Skeletal muscle tissue (tissue), 3 donors: ENCODE measurements at regions not wholly inside any gene's neighbourhood (a gene's known extent, or its start where the extent isn't known, plus 50 kb on each side); places are given as distances from the start of the nearest gene placed in this dataset.

Experiments
- H3K27ac ChIP-seq: one replicate; pipeline ENCODE4 v1.7.0; 2013; ENCODE audit warnings: mild to moderate bottlenecking, low read depth, low read length, inconsistent platforms
- H3K27me3 ChIP-seq, 3 donors: one replicate each; pipeline ENCODE4 v1.7.0; 2013; ENCODE audit warnings: low read length in 3 of 3; ENCODE audit not compliant: control insufficient read depth in 3 of 3, insufficient read depth in 3 of 3
- H3K36me3 ChIP-seq, 3 donors: one replicate each; pipeline ENCODE4 v1.7.0; 2013; ENCODE audit warnings: low read length in 3 of 3; ENCODE audit not compliant: control insufficient read depth in 3 of 3, insufficient read depth in 3 of 3
- H3K4me1 ChIP-seq, 3 donors: one replicate each; pipeline ENCODE4 v1.7.0; 2013; ENCODE audit warnings: low read length in 3 of 3, mild to moderate bottlenecking in 3 of 3; ENCODE audit not compliant: control insufficient read depth in 3 of 3, insufficient read depth in 3 of 3
- H3K4me3 ChIP-seq, 3 donors: one replicate each; pipeline ENCODE4 v1.7.0; 2013; ENCODE audit warnings: low read length in 3 of 3
- H3K9ac ChIP-seq, 3 donors: one replicate each; pipeline ENCODE4 v1.7.0; 2013; ENCODE audit warnings: low read length in 3 of 3, mild to moderate bottlenecking in 3 of 3, moderate library complexity in 2 of 3, low read depth in 1 of 3
- H3K9me3 ChIP-seq, 3 donors: one replicate each; pipeline ENCODE4 v1.7.0; 2013; ENCODE audit warnings: low read length in 3 of 3; ENCODE audit not compliant: control insufficient read depth in 3 of 3
- donor health status: Osteomylitis.

DNA sequence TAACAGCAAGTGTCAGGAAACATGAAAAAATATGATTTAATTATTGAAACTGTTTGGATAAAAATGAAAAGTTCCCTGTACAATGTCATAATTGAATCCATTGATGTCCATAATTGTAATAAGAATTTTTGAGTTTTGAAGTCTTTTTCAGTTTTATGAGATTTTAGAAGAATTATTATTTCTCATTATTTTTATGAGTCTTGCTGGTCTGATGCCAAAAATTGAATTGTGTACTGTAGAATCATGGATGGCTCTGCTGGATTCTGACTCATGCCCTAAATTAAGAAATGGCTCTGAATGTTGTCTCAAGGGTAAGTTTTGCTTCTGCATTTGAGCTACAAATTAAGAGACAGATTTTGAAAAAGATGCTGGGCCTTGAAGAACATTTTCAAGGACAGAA lies 132.8 kb upstream of the MAP9 start:
- Histone ChIP-seq H3K36me3 (no peaks in the 10 kb centered on the region), H3K4me3 (no peak overlapping the region), H3K4me1 (peaks cover 0 to 2% (median 2%) of the 10 kb centered on the region in 3 donors), H3K27me3 (no peaks in the 10 kb centered on the region), H3K27ac (no peak overlapping the region), H3K9ac (no peak overlapping the region), H3K9me3 (no peaks in the 10 kb centered on the region)

DNA sequence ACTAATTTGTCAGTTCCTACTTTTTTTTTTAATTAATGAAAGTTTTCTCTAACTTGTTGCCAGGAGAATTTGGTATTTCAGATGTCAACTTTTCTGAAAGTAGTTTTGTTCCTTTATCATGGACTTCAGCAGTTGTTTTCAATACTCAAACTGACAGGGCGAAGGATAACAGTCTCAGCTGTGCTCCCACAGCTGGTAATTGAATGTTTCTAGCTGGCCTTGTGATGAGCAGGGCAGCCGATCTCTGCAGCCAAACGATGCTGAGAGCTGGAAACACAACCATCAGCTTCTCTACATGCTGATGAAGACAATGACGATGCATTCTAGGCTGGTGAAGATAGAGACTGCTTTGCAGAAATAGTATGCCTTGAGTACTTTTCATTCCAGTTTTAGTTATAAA lies 130.0 kb upstream of the MAP9 start:
- Histone ChIP-seq H3K9ac (no peak overlapping the region), H3K27ac (no peak overlapping the region), H3K4me1 (peaks cover 0 to 2% (median 0%) of the 10 kb centered on the region in 3 donors), H3K4me3 (no peak overlapping the region), H3K27me3 (no peaks in the 10 kb centered on the region), H3K9me3 (no peaks in the 10 kb centered on the region), H3K36me3 (no peaks in the 10 kb centered on the region)

GRCh38 chr4:155505321-155505720 lies 128.6 kb upstream of the MAP9 start:
- Histone ChIP-seq H3K9ac (no peak overlapping the region), H3K4me3 (no peak overlapping the region), H3K9me3 (no peaks in the 10 kb centered on the region), H3K4me1 (peaks cover 0 to 2% (median 0%) of the 10 kb centered on the region in 3 donors), H3K27ac (no peak overlapping the region), H3K27me3 (no peaks in the 10 kb centered on the region), H3K36me3 (no peaks in the 10 kb centered on the region)

DNA sequence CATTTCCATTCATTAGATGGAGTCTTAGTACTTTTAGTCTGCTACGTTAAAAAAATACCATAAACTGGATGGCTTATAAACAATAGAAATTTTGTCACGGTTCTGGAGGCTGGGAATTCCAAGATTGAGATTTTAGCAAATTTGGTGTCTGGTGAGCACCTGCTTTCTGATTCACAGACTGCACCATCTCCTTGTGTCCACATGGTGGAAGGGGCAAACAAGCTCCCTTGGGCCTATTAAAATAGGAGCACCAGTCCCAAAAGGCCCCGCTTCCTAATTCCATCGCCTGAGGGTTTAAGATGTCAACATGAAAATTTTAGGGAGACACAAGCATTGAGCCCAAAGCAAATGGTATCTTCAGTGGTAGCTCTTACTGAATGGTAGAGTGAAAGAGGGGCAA lies 120.5 kb upstream of the MAP9 start:
- H3K4me3 ChIP-seq = no peak overlapping the region
- no peaks in the 10 kb centered on the region for H3K27me3 ChIP-seq
- H3K9ac ChIP-seq = no peak overlapping the region
- H3K4me1 ChIP-seq = no peaks in the 10 kb centered on the region
- no peaks in the 10 kb centered on the region for H3K9me3 ChIP-seq
- H3K36me3 ChIP-seq = no peaks in the 10 kb centered on the region
- H3K27ac ChIP-seq = no peak overlapping the region

GRCh38 chr4:155496294-155496626 lies 119.5 kb upstream of the MAP9 start:
- H3K36me3 ChIP-seq = no peaks in the 10 kb centered on the region
- H3K4me1 ChIP-seq = no peaks in the 10 kb centered on the region
- no peak overlapping the region for H3K4me3 ChIP-seq
- no peaks in the 10 kb centered on the region for H3K27me3 ChIP-seq
- H3K9ac ChIP-seq = no peak overlapping the region
- H3K27ac ChIP-seq = no peak overlapping the region
- no peaks in the 10 kb centered on the region for H3K9me3 ChIP-seq

GRCh38 chr4:155495572-155496293 lies 119.0 kb upstream of the MAP9 start:
- Histone ChIP-seq H3K36me3 (no peaks in the 10 kb centered on the region), H3K9ac (no peak overlapping the region), H3K27me3 (no peaks in the 10 kb centered on the region), H3K9me3 (no peaks in the 10 kb centered on the region), H3K4me1 (no peaks in the 10 kb centered on the region), H3K4me3 (no peak overlapping the region), H3K27ac (no peak overlapping the region)

GRCh38 chr4:155494037-155494718 lies 117.4 kb upstream of the MAP9 start:
- Histone ChIP-seq H3K4me3 (no peak overlapping the region), H3K36me3 (no peaks in the 10 kb centered on the region), H3K27ac (no peak overlapping the region), H3K4me1 (no peaks in the 10 kb centered on the region), H3K9ac (no peak overlapping the region), H3K9me3 (no peaks in the 10 kb centered on the region), H3K27me3 (no peaks in the 10 kb centered on the region)

- no peaks in the 10 kb centered on the region for H3K36me3 ChIP-seq
- H3K27ac ChIP-seq = no peak overlapping the region
- H3K9ac ChIP-seq = no peak overlapping the region
- H3K9me3 ChIP-seq = no peaks in the 10 kb centered on the region
- H3K27me3 ChIP-seq = no peaks in the 10 kb centered on the region
- no peaks in the 10 kb centered on the region for H3K4me1 ChIP-seq
- no peak overlapping the region for H3K4me3 ChIP-seq
These were observed 114.8 kb upstream of the MAP9 start for GRCh38 chr4:155491336-155492120.

DNA sequence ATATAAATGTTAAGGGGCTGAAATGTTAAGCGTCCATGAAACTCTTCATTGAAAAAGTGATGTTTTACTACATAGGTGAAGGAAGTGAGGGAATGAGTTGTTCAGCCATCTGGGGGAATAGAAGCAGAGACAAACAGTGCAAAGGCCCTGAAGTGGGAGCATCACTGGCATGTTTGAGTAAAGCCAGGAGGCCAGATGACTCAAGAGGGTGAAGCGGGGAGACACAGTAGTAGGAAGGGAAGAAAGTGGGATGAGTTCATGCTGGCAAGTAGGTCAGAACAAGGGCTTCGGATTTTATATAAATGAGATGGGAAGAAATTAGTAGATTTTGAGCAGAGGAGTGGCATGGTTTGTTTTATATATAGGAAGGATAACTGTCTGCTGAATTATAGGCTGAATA lies 112.5 kb upstream of the MAP9 start:
- H3K9me3 ChIP-seq = no peaks in the 10 kb centered on the region
- H3K27ac ChIP-seq = no peak overlapping the region
- H3K4me1 ChIP-seq = no peaks in the 10 kb centered on the region
- H3K27me3 ChIP-seq = no peaks in the 10 kb centered on the region
- no peak overlapping the region for H3K4me3 ChIP-seq
- H3K9ac ChIP-seq = no peak overlapping the region
- no peaks in the 10 kb centered on the region for H3K36me3 ChIP-seq

DNA sequence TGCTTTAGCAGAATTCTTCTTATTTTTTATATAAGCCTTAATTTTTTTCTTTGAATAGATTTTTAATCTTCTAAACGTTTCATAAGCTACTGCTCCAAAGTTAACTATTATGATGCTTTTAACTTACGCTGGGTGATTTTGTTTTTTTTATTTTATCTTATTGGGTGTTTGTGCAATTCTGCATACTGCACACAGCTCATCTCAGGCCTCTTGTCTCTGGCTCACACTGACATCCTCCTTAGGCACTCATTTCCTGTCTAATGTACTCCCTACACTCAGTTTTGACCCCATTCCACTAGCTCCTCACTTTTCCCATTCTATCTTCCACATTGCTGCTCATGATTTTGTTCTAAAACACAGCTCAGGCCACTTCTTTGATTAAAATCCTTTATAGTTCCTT lies 111.9 kb upstream of the MAP9 start:
- Histone ChIP-seq H3K4me3 (no peak overlapping the region), H3K27me3 (no peaks in the 10 kb centered on the region), H3K9me3 (no peaks in the 10 kb centered on the region), H3K36me3 (no peaks in the 10 kb centered on the region), H3K4me1 (no peaks in the 10 kb centered on the region), H3K27ac (no peak overlapping the region), H3K9ac (no peak overlapping the region)
